Neuronal stem cell (in vitro differentiated cells): ENCODE measurements at regions not wholly inside any gene's neighbourhood (a gene's known extent, or its start where the extent isn't known, plus 50 kb on each side); places are given as distances from the start of the nearest gene placed in this dataset.

Experiments
- DNase-seq: peaks from one replicate; pipeline ENCODE4 v3.0.0-alpha.2; 2013; ENCODE audit warnings: low spot score
- H2AFZ ChIP-seq: one replicate; pipeline ENCODE4 v1.6.1; 2013; ENCODE audit warnings: mild to moderate bottlenecking, low read length, inconsistent platforms
- H2AK5ac ChIP-seq: 2 replicates; pipeline ENCODE4 v1.6.1; 2013; ENCODE audit warnings: low read depth, mild to moderate bottlenecking, inconsistent platforms, low read length, moderate library complexity, mixed read lengths
- H2BK120ac ChIP-seq: 2 replicates; pipeline ENCODE4 v1.6.1; 2013; ENCODE audit warnings: low read depth, mild to moderate bottlenecking, inconsistent platforms, low read length, moderate library complexity, mixed read lengths
- H2BK12ac ChIP-seq: one replicate; pipeline ENCODE4 v1.6.1; 2013; ENCODE audit warnings: low read length, inconsistent platforms
- H2BK15ac ChIP-seq: 2 replicates; pipeline ENCODE4 v1.6.1; 2013; ENCODE audit warnings: mild to moderate bottlenecking, low read length, inconsistent platforms, mixed read lengths
- H2BK5ac ChIP-seq: one replicate; pipeline ENCODE4 v1.6.1; 2013; ENCODE audit warnings: inconsistent platforms, mild to moderate bottlenecking, low read length, moderate library complexity
- H3K14ac ChIP-seq: one replicate; pipeline ENCODE4 v1.6.1; 2013; ENCODE audit warnings: low read length, inconsistent platforms
- H3K18ac ChIP-seq: 2 replicates; pipeline ENCODE4 v1.6.1; 2013; ENCODE audit warnings: low read length, inconsistent platforms
- H3K23ac ChIP-seq: 2 replicates; pipeline ENCODE4 v1.6.1; 2013; ENCODE audit warnings: low read depth, mild to moderate bottlenecking, mixed read lengths, low read length, inconsistent platforms; ENCODE audit not compliant: poor library complexity
- H3K27ac ChIP-seq: replicated peaks from 3 replicates; pipeline ENCODE4 v1.5.1; 2013; ENCODE audit warnings: low read length, inconsistent platforms
- H3K27me3 ChIP-seq, 3 experiments: 2 replicates each; pipeline ENCODE4 v1.6.1; 2013; ENCODE audit warnings: low read length in 3 of 3, mild to moderate bottlenecking in 2 of 3, inconsistent platforms in 1 of 3, low read depth in 1 of 3, mixed read lengths in 1 of 3, moderate library complexity in 1 of 3; ENCODE audit not compliant: control insufficient read depth in 3 of 3, insufficient read depth in 3 of 3
- H3K36me3 ChIP-seq, 2 donors: replicated peaks in 1 of 2; 2 replicates each; pipeline ENCODE4 v1.6.1; 2013; ENCODE audit warnings: low read length in 2 of 2; ENCODE audit not compliant: control insufficient read depth in 2 of 2, insufficient read depth in 2 of 2
- H3K4ac ChIP-seq: 2 replicates; pipeline ENCODE4 v1.6.1; 2013; ENCODE audit warnings: inconsistent platforms, mild to moderate bottlenecking, low read length, moderate library complexity
- H3K4me1 ChIP-seq, 2 donors: 1 replicate in 1 of 2; 2 replicates in 1 of 2; pipeline ENCODE4 v1.6.1; 2013; ENCODE audit warnings: low read length in 2 of 2, low read depth in 1 of 2; ENCODE audit not compliant: control insufficient read depth in 2 of 2, insufficient read depth in 1 of 2
- H3K4me2 ChIP-seq: one replicate; pipeline ENCODE4 v1.6.1; 2013; ENCODE audit warnings: mild to moderate bottlenecking, low read length, inconsistent platforms; ENCODE audit not compliant: insufficient read depth, poor library complexity, severe bottlenecking
- H3K4me3 ChIP-seq, 2 donors: 2 replicates each; pipeline ENCODE4 v1.5.1; 2013; ENCODE audit warnings: low read length in 2 of 2, mild to moderate bottlenecking in 2 of 2, inconsistent platforms in 1 of 2, moderate library complexity in 1 of 2
- H3K79me1 ChIP-seq: one replicate; pipeline ENCODE4 v1.6.1; 2013; ENCODE audit warnings: low read depth, mild to moderate bottlenecking, inconsistent platforms, low read length, moderate library complexity
- H3K9ac ChIP-seq: one replicate; pipeline ENCODE4 v1.6.1; 2013; ENCODE audit warnings: mild to moderate bottlenecking, low read depth, low read length, inconsistent platforms; ENCODE audit not compliant: poor library complexity
- H3K9me3 ChIP-seq, 2 donors: replicated peaks in 1 of 2; 2 replicates each; pipeline versions ENCODE3 to v1.6.1; 2013; ENCODE audit warnings: low read length in 2 of 2, mild to moderate bottlenecking in 2 of 2, inconsistent platforms in 1 of 2, low read depth in 1 of 2, mixed read lengths in 1 of 2, moderate library complexity in 1 of 2; ENCODE audit not compliant: control insufficient read depth in 2 of 2, insufficient read depth in 1 of 2
- H4K8ac ChIP-seq: one replicate; pipeline ENCODE4 v1.6.1; 2013; ENCODE audit warnings: low read depth, mild to moderate bottlenecking, inconsistent platforms, low read length, moderate library complexity
- H4K91ac ChIP-seq: one replicate; pipeline ENCODE4 v1.6.1; 2013; ENCODE audit warnings: low read length, low read depth, mild to moderate bottlenecking, inconsistent platforms; ENCODE audit not compliant: poor library complexity
- WGBS, 2 donors: extraction: QIAGEN DNeasy Blood & Tissue Kit; methylation state at CpG; one replicate each; pipeline ENCODE4 v1.1.7; 2013; ENCODE audit warnings: missing lambda C conversion rate in 2 of 2, mixed read lengths in 1 of 2; ENCODE audit not compliant: insufficient read length in 2 of 2, insufficient replicate concordance in 1 of 2; ENCODE audit errors: extremely low coverage in 2 of 2; 5-methylcytosine and 5-hydroxymethylcytosine counted together

GRCh38 chr13:90824032-90824431 is 523.5 kb upstream of the MIR17HG start:
- Histone ChIP-seq H3K14ac (no peak overlapping the region), H3K36me3 (no peaks in the 10 kb centered on the region), H3K4me3 (no peak overlapping the region), H2BK15ac (no peak overlapping the region), H2BK12ac (no peak overlapping the region), H2BK120ac (no peak overlapping the region), H3K23ac (no peak overlapping the region), H3K9ac (no peak overlapping the region), H3K4me2 (no peak overlapping the region), H3K27me3 (no peaks in the 10 kb centered on the region), H2BK5ac (no peak overlapping the region), H4K8ac (no peak overlapping the region), H3K4me1 (no peaks in the 10 kb centered on the region), H2AFZ (no peak overlapping the region), H3K79me1 (no peaks in the 10 kb centered on the region), H2AK5ac (no peak overlapping the region), H4K91ac (no peak overlapping the region), H3K4ac (no peak overlapping the region), H3K18ac (no peak overlapping the region), H3K9me3 (peaks cover 0 to 9% of the 10 kb centered on the region in 2 donors), H3K27ac (no peak overlapping the region)
- no peak for DNase-seq
- WGBS, 2 donors = no CpG with 5 or more reads among the region's 2 CpGs

GRCh38 chr13:90826688-90827087 is 520.8 kb upstream of the MIR17HG start:
- Histone ChIP-seq H3K4me2 (no peak overlapping the region), H3K9me3 (peaks cover 0 to 9% of the 10 kb centered on the region in 2 donors), H2BK15ac (no peak overlapping the region), H3K4me1 (no peaks in the 10 kb centered on the region), H3K27ac (no peak overlapping the region), H3K14ac (no peak overlapping the region), H3K9ac (no peak overlapping the region), H2AFZ (no peak overlapping the region), H3K18ac (no peak overlapping the region), H3K4ac (no peak overlapping the region), H3K4me3 (no peak overlapping the region), H4K8ac (no peak overlapping the region), H3K36me3 (no peaks in the 10 kb centered on the region), H4K91ac (no peak overlapping the region), H2AK5ac (no peak overlapping the region), H2BK5ac (no peak overlapping the region), H2BK120ac (no peak overlapping the region), H3K27me3 (no peaks in the 10 kb centered on the region), H3K23ac (no peak overlapping the region), H2BK12ac (no peak overlapping the region), H3K79me1 (no peaks in the 10 kb centered on the region)
- no CpG with 5 or more reads among the region's 2 CpGs for WGBS, 2 donors
- DNase-seq = no peak

GRCh38 chr13:90830782-90831181 is 516.7 kb upstream of the MIR17HG start:
- WGBS, 2 donors = no CpG with 5 or more reads among the region's 2 CpGs
- Histone ChIP-seq H3K27me3 (no peaks in the 10 kb centered on the region), H3K9me3 (peaks cover 0 to 9% of the 10 kb centered on the region in 2 donors), H2BK5ac (no peak overlapping the region), H3K9ac (no peak overlapping the region), H2BK12ac (no peak overlapping the region), H2BK15ac (no peak overlapping the region), H3K79me1 (no peaks in the 10 kb centered on the region), H3K4me1 (no peaks in the 10 kb centered on the region), H2BK120ac (no peak overlapping the region), H3K36me3 (no peaks in the 10 kb centered on the region), H3K18ac (no peak overlapping the region), H3K4me3 (no peak overlapping the region), H3K23ac (no peak overlapping the region), H3K27ac (no peak overlapping the region), H2AFZ (no peak overlapping the region), H3K4me2 (no peak overlapping the region), H2AK5ac (no peak overlapping the region), H4K8ac (no peak overlapping the region), H4K91ac (no peak overlapping the region), H3K4ac (no peak overlapping the region), H3K14ac (no peak overlapping the region)
- no peak for DNase-seq

GRCh38 chr13:90833951-90834350 is 513.5 kb upstream of the MIR17HG start:
- Histone ChIP-seq H2AK5ac (no peak overlapping the region), H2AFZ (no peak overlapping the region)

More at GRCh38 chr13:90833951-90834350, 513.5 kb upstream of the MIR17HG start:
- no peak for DNase-seq
- Histone ChIP-seq H3K14ac (no peak overlapping the region), H3K27ac (no peak overlapping the region), H2BK120ac (no peak overlapping the region), H4K91ac (no peak overlapping the region), H3K79me1 (no peaks in the 10 kb centered on the region), H3K9me3 (no peaks in the 10 kb centered on the region), H2BK12ac (no peak overlapping the region), H3K4me3 (no peak overlapping the region), H2BK5ac (no peak overlapping the region), H3K4me2 (no peak overlapping the region), H3K27me3 (no peaks in the 10 kb centered on the region), H3K18ac (no peak overlapping the region), H3K9ac (no peak overlapping the region), H3K4ac (no peak overlapping the region), H4K8ac (no peak overlapping the region), H3K4me1 (no peaks in the 10 kb centered on the region), H3K36me3 (no peaks in the 10 kb centered on the region), H2BK15ac (no peak overlapping the region), H3K23ac (no peak overlapping the region)
